GM12873 (cell line): ENCODE measurements at regions not wholly inside any gene's neighbourhood (a gene's known extent, or its start where the extent isn't known, plus 50 kb on each side); places are given as distances from the start of the nearest gene placed in this dataset.

ENCODE experiments used
- TF ChIP-seq, protein P1 (sequence below): IDR thresholded peaks from 2 replicates; pipeline ENCODE4 v1.5.1; 2012; ENCODE audit warnings: low read depth, mild to moderate bottlenecking, moderate library complexity, low read length, control low read depth; ENCODE audit not compliant: insufficient read depth; ENCODE audit errors: missing control alignments

GRCh38 chr4:91997045-91997444, 306.7 kb upstream of the GRID2 start:
- TF ChIP-seq, protein P1, sequence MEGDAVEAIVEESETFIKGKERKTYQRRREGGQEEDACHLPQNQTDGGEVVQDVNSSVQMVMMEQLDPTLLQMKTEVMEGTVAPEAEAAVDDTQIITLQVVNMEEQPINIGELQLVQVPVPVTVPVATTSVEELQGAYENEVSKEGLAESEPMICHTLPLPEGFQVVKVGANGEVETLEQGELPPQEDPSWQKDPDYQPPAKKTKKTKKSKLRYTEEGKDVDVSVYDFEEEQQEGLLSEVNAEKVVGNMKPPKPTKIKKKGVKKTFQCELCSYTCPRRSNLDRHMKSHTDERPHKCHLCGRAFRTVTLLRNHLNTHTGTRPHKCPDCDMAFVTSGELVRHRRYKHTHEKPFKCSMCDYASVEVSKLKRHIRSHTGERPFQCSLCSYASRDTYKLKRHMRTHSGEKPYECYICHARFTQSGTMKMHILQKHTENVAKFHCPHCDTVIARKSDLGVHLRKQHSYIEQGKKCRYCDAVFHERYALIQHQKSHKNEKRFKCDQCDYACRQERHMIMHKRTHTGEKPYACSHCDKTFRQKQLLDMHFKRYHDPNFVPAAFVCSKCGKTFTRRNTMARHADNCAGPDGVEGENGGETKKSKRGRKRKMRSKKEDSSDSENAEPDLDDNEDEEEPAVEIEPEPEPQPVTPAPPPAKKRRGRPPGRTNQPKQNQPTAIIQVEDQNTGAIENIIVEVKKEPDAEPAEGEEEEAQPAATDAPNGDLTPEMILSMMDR, result no peak

DNA sequence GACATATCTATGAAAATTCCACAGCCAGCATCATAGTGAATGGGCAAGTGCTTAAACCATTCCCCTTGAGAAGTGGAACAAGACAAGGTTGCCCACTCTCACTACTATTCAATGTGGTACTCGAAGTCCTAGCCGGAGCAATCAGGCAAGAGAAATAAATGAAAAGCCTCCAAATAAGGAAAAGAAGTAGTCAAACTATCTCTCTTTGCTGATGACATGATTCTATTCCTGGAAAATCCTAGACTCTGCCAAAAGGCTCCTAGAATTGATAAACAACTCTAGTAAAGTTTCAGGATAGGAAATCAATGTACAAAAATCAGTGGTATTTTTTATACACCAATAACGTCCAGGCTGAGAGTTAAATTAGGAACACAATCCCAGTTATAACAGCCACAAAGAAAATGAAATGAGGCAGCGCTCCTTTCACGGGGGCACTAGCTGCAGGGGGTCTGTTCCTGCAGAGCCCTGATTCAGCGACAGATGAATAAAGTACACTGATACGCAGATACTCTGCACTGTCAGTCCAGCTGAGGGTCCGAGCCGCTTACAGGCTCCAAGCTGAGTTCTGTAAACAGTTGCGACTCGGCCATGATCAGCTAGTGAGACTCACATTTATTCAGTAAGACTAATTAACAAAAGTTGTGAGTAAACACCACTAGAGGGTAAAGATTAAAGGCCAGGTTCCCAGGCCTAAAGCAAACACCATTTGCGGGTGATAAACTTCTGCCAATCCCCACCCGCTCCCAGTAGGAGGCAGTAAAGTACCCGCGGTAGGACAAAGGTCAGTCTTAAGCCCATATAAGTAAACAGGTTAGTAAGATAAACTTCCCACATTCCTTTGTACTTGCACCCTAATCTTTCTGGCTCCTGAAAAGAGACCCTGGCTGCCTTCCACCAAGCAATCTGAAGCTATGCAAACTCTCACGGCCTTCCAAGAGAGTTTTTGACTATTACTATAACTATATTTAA, 290.6 kb upstream of the GRID2 start:
- TF ChIP-seq, protein P1, result peak; percentile 25

- TF ChIP-seq, protein P1, result no peak
Measured at GRCh38 chr4:92014067-92014466, 289.7 kb upstream of the GRID2 start.

GRCh38 chr4:92021203-92021602, 282.6 kb upstream of the GRID2 start:
- TF ChIP-seq, protein P1, result no peak

GRCh38 chr4:92021788-92022187, 282.0 kb upstream of the GRID2 start:
- TF ChIP-seq, protein P1, result no peak

- TF ChIP-seq, protein P1, result no peak
Measured at GRCh38 chr4:92031825-92032224, 271.9 kb upstream of the GRID2 start.

DNA sequence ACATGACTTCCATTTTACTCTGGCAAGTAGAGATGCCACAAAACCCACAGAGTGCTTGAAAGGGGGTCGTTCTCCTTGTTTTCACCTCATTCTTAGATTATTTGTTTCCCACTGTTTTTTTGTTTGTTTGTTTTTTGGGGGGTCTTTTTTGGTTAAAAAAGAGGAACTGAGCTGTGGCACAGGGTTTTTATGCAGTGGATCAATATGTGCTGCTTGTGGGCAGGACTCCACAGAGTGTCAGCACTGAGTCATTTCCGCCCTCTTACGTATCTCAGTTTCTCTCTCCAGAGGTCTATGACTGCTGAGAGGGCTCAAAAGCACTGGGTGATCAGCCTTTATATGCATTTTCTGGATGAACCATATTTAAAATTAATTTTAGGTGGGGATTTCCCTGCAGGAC, 268.1 kb upstream of the GRID2 start:
- TF ChIP-seq, protein P1, result no peak
